H9 (cell line): ENCODE measurements at regions not wholly inside any gene's neighbourhood (a gene's known extent, or its start where the extent isn't known, plus 50 kb on each side); places are given as distances from the start of the nearest gene placed in this dataset.

Experiments used
- DNase-seq: peaks from one replicate; pipeline ENCODE4 v3.0.0-alpha.2; 2017
- H2AFZ ChIP-seq: one replicate; pipeline ENCODE4 v1.6.1; 2013; ENCODE audit warnings: mild to moderate bottlenecking, low read length, control low read depth, moderate library complexity
- H2AK5ac ChIP-seq: 2 replicates; pipeline ENCODE4 v1.6.1; 2013; ENCODE audit warnings: low read length, control low read depth, mixed read lengths; ENCODE audit not compliant: insufficient read length
- H2BK120ac ChIP-seq: one replicate; pipeline ENCODE4 v1.6.1; 2013; ENCODE audit warnings: low read depth, mild to moderate bottlenecking, low read length, control low read depth, inconsistent platforms; ENCODE audit not compliant: poor library complexity, severe bottlenecking
- H2BK12ac ChIP-seq: 2 replicates; pipeline ENCODE4 v1.6.1; 2013; ENCODE audit warnings: low read length, control low read depth, mixed read lengths, low read depth; ENCODE audit not compliant: insufficient read length
- H2BK15ac ChIP-seq: 2 replicates; pipeline ENCODE4 v1.6.1; 2013; ENCODE audit warnings: low read depth, low read length, control low read depth
- H2BK20ac ChIP-seq: one replicate; pipeline ENCODE4 v1.6.1; 2013; ENCODE audit warnings: low read depth, mild to moderate bottlenecking, low read length, control low read depth, inconsistent platforms; ENCODE audit not compliant: poor library complexity, severe bottlenecking
- H2BK5ac ChIP-seq: 2 replicates; pipeline ENCODE4 v1.6.1; 2013; ENCODE audit warnings: low read length, control low read depth, mixed read lengths; ENCODE audit not compliant: insufficient read length
- H3K14ac ChIP-seq: 2 replicates; pipeline ENCODE4 v1.6.1; 2013; ENCODE audit warnings: low read length, control low read depth; ENCODE audit not compliant: insufficient read depth
- H3K18ac ChIP-seq: 2 replicates; pipeline ENCODE4 v1.6.1; 2013; ENCODE audit warnings: low read depth, mild to moderate bottlenecking, mixed read lengths, low read length, control low read depth; ENCODE audit not compliant: insufficient read length
- H3K23ac ChIP-seq: 2 replicates; pipeline ENCODE4 v1.6.1; 2013; ENCODE audit warnings: low read length, control low read depth, mixed read lengths, low read depth; ENCODE audit not compliant: insufficient read length
- H3K23me2 ChIP-seq: 2 replicates; pipeline ENCODE4 v1.6.1; 2013; ENCODE audit warnings: low read depth, mild to moderate bottlenecking, mixed read lengths, low read length, control low read depth; ENCODE audit not compliant: insufficient read length, poor library complexity, severe bottlenecking
- H3K27ac ChIP-seq: 2 replicates; pipeline ENCODE4 v1.5.1; 2013; ENCODE audit warnings: low read length, control low read depth, mixed read lengths, low read depth; ENCODE audit not compliant: insufficient read length
- H3K27me3 ChIP-seq: 2 replicates; pipeline ENCODE4 v1.6.1; 2013; ENCODE audit warnings: low read length, control low read depth, inconsistent platforms; ENCODE audit not compliant: insufficient read depth
- H3K4ac ChIP-seq: 2 replicates; pipeline ENCODE4 v1.6.1; 2013; ENCODE audit warnings: low read depth, mild to moderate bottlenecking, control low read depth, inconsistent platforms, low read length, moderate library complexity
- H3K4me1 ChIP-seq: 2 replicates; pipeline ENCODE4 v1.6.1; 2013; ENCODE audit warnings: low read length, control low read depth, inconsistent platforms; ENCODE audit not compliant: insufficient read depth
- H3K4me2 ChIP-seq: 2 replicates; pipeline ENCODE4 v1.6.1; 2013; ENCODE audit warnings: low read length, control low read depth, mixed read lengths; ENCODE audit not compliant: insufficient read length, insufficient read depth
- H3K56ac ChIP-seq: 2 replicates; pipeline ENCODE4 v1.6.1; 2013; ENCODE audit warnings: low read depth, mild to moderate bottlenecking, mixed read lengths, low read length, control low read depth; ENCODE audit not compliant: insufficient read length
- H3K79me1 ChIP-seq: 2 replicates; pipeline ENCODE4 v1.6.1; 2013; ENCODE audit warnings: low read depth, mild to moderate bottlenecking, moderate library complexity, low read length, control low read depth, inconsistent platforms; ENCODE audit not compliant: insufficient read depth, poor library complexity, severe bottlenecking
- H3K79me2 ChIP-seq: 2 replicates; pipeline ENCODE4 v1.6.1; 2013; ENCODE audit warnings: low read length, control low read depth, inconsistent platforms; ENCODE audit not compliant: insufficient read depth
- H3K9ac ChIP-seq: 2 replicates; pipeline ENCODE4 v1.6.1; 2013; ENCODE audit warnings: low read length, control low read depth, mixed read lengths; ENCODE audit not compliant: insufficient read length; ENCODE audit errors: extremely low read depth
- H3K9me3 ChIP-seq: one replicate; pipeline ENCODE4 v1.6.1; 2013; ENCODE audit warnings: low read depth, low read length, inconsistent platforms; ENCODE audit not compliant: control insufficient read depth
- H3T11ph ChIP-seq: one replicate; pipeline ENCODE4 v1.6.1; 2013; ENCODE audit warnings: mild to moderate bottlenecking, low read length, control low read depth, inconsistent platforms
- H4K20me1 ChIP-seq: one replicate; pipeline ENCODE4 v1.6.1; 2013; ENCODE audit not compliant: control insufficient read depth, insufficient read length, insufficient read depth
- H4K5ac ChIP-seq: 2 replicates; pipeline ENCODE4 v1.6.1; 2013; ENCODE audit warnings: low read depth, mild to moderate bottlenecking, mixed read lengths, low read length, control low read depth; ENCODE audit not compliant: insufficient read length
- H4K8ac ChIP-seq: replicated peaks from 2 replicates; pipeline ENCODE4 v1.6.1; 2013; ENCODE audit warnings: low read length, control low read depth, mixed read lengths, low read depth; ENCODE audit not compliant: insufficient read length
- H4K91ac ChIP-seq: 2 replicates; pipeline ENCODE4 v1.6.1; 2013; ENCODE audit warnings: low read depth, mild to moderate bottlenecking, moderate library complexity, mixed read lengths, low read length, control low read depth; ENCODE audit not compliant: insufficient read length
- H3K27ac Mint-ChIP-seq, 3 experiments: 2 replicates in 2 of 3; 3 replicates in 1 of 3; pipeline ENCODE4 v1.8.0; 2020 to 2021; ENCODE audit warnings: mixed read lengths in 3 of 3, mild to moderate bottlenecking in 1 of 3, moderate library complexity in 1 of 3
- H3K27me3 Mint-ChIP-seq: 2 replicates; pipeline ENCODE4 v1.8.0; 2021; ENCODE audit warnings: low read depth, mild to moderate bottlenecking, moderate library complexity, mixed read lengths
- H3K36me3 Mint-ChIP-seq, 3 experiments: 2 replicates in 2 of 3; 3 replicates in 1 of 3; pipeline ENCODE4 v1.8.0; 2020 to 2021; ENCODE audit warnings: low read depth in 3 of 3, mixed read lengths in 3 of 3; ENCODE audit not compliant: insufficient read depth in 1 of 3
- H3K4me1 Mint-ChIP-seq, 2 experiments: 2 replicates each; pipeline ENCODE4 v1.8.0; 2020; ENCODE audit warnings: mixed read lengths in 2 of 2
- H3K4me3 Mint-ChIP-seq, 2 experiments: 2 replicates in 1 of 2; 3 replicates in 1 of 2; pipeline ENCODE4 v1.8.0; 2020 to 2021; ENCODE audit warnings: mild to moderate bottlenecking in 2 of 2, mixed read lengths in 2 of 2, moderate library complexity in 1 of 2
- H3K9me3 Mint-ChIP-seq, 2 experiments: 2 replicates in 1 of 2; 3 replicates in 1 of 2; pipeline ENCODE4 v1.8.0; 2020; ENCODE audit warnings: mild to moderate bottlenecking in 2 of 2, mixed read lengths in 2 of 2, moderate library complexity in 1 of 2
- WGBS: extraction: QIAGEN DNeasy Blood & Tissue Kit; methylation state at CpG from one replicate; pipeline ENCODE4 v1.1.7; 2013; ENCODE audit warnings: missing lambda C conversion rate, low lambda C conversion rate, mixed read lengths; ENCODE audit not compliant: insufficient read length; ENCODE audit errors: extremely low coverage; 5-methylcytosine and 5-hydroxymethylcytosine counted together
- TF ChIP-seq, protein P1 (sequence below): fragments of 200-600 bp; sonication (generic); conservative IDR thresholded peaks from 3 replicates; pipeline ENCODE4 v1.8.0; 2021; ENCODE audit warnings: antibody characterized with exemption, mild to moderate bottlenecking

DNA sequence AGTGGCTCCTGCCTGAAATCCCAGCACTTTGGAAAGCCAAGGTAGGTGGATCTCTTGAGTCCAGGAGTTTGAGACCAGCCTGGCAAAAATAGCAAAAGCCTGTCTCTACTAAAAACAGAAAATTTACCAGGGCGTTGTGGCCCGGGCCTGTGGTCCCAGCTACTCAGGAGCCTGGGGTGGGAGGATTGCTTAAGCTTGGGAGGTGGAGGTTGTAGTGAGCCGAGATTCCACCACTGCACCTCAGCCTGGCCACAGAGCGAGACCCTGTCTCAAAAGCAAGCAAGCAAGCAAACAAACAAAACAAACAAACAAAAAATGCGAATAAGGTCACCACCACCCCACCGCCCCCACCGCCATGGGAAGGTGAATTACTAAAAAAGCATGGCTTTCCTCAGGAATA lies 238.7 kb downstream of the ATXN7L3B start:
- Histone ChIP-seq H3K23me2 (no peaks in the 10 kb centered on the region), H3K4me2 (no peak overlapping the region), H3K4me1 (no peaks in the 10 kb centered on the region), H3K14ac (no peak overlapping the region), H3K27ac (no peak overlapping the region), H4K8ac (no peak overlapping the region), H2AFZ (peak overlapping the region; percentile 40), H2BK12ac (no peak overlapping the region), H2BK20ac (no peak overlapping the region), H3K79me2 (no peaks in the 10 kb centered on the region), H2BK15ac (no peak overlapping the region), H3K79me1 (no peaks in the 10 kb centered on the region), H2BK120ac (no peak overlapping the region), H3K23ac (no peak overlapping the region), H4K91ac (no peak overlapping the region), H2BK5ac (no peak overlapping the region), H3K56ac (no peak overlapping the region), H3T11ph (no peak overlapping the region), H2AK5ac (no peak overlapping the region), H3K27me3 (no peaks in the 10 kb centered on the region), H3K9ac (no peak overlapping the region), H4K5ac (no peak overlapping the region), H3K18ac (no peak overlapping the region), H4K20me1 (no peaks in the 10 kb centered on the region), H3K4ac (no peak overlapping the region), H3K9me3 (no peaks in the 10 kb centered on the region)
- TF ChIP-seq, protein P1, sequence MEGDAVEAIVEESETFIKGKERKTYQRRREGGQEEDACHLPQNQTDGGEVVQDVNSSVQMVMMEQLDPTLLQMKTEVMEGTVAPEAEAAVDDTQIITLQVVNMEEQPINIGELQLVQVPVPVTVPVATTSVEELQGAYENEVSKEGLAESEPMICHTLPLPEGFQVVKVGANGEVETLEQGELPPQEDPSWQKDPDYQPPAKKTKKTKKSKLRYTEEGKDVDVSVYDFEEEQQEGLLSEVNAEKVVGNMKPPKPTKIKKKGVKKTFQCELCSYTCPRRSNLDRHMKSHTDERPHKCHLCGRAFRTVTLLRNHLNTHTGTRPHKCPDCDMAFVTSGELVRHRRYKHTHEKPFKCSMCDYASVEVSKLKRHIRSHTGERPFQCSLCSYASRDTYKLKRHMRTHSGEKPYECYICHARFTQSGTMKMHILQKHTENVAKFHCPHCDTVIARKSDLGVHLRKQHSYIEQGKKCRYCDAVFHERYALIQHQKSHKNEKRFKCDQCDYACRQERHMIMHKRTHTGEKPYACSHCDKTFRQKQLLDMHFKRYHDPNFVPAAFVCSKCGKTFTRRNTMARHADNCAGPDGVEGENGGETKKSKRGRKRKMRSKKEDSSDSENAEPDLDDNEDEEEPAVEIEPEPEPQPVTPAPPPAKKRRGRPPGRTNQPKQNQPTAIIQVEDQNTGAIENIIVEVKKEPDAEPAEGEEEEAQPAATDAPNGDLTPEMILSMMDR: no peak
- DNase-seq: peak; percentile 37
- WGBS: no CpG with 5 or more reads among the region's 7 CpGs
- Mint-ChIP-seq H3K9me3 (no peaks in the 10 kb centered on the region), H3K36me3 (no peaks in the 10 kb centered on the region), H3K4me3 (no peak overlapping the region), H3K27ac (no peak overlapping the region), H3K4me1 (0 out of 4 replicates have a peak, but pooled peaks cover 0 to 3% of the 10 kb centered on the region in 2 experiments), H3K27me3 (no peaks in the 10 kb centered on the region)
